ENCODE measurements at regions not wholly inside any gene's neighbourhood (a gene's known extent, or its start where the extent isn't known, plus 50 kb on each side); places are given as distances from the start of the nearest gene placed in this dataset.
"Not testable (repeated sequence)": the region's sequence is repeated elsewhere in the genome, so short reads cannot be mapped to it uniquely, and the experiment has no call there.

GRCh38 chr6:15761045-15761502 lies 98.2 kb upstream of the DTNBP1 start:
- no peak for ATAC-seq

- ATAC-seq: no peak
These were observed 95.9 kb upstream of the DTNBP1 start for GRCh38 chr6:15758631-15759215.

- ATAC-seq: peak; percentile 63
These were observed 92.7 kb upstream of the DTNBP1 start for GRCh38 chr6:15755526-15755925.

GRCh38 chr6:15754706-15755079 lies 91.9 kb upstream of the DTNBP1 start:
- no peak for ATAC-seq

GRCh38 chr6:15754035-15754705 lies 91.3 kb upstream of the DTNBP1 start:
- ATAC-seq: peak; percentile 15

GRCh38 chr6:15752820-15753219 lies 90.0 kb upstream of the DTNBP1 start:
- ATAC-seq: no peak

GRCh38 chr6:15751721-15752350 lies 89.0 kb upstream of the DTNBP1 start:
- no peak for ATAC-seq

- ATAC-seq: no peak
These were observed 85.5 kb upstream of the DTNBP1 start for GRCh38 chr6:15748341-15748740.

- ATAC-seq: no peak
These were observed 84.6 kb upstream of the DTNBP1 start for GRCh38 chr6:15747354-15747883.

GRCh38 chr6:15745781-15746180 lies 83.0 kb upstream of the DTNBP1 start:
- ATAC-seq: no peak

- no peak for ATAC-seq
These were observed 82.1 kb upstream of the DTNBP1 start for GRCh38 chr6:15744818-15745402.

- not testable (repeated sequence) for ATAC-seq
These were observed 79.2 kb upstream of the DTNBP1 start for GRCh38 chr6:15742013-15742412.

GRCh38 chr6:15741405-15741804 lies 78.6 kb upstream of the DTNBP1 start:
- ATAC-seq: no peak

- no peak for ATAC-seq
These were observed 77.0 kb upstream of the DTNBP1 start for GRCh38 chr6:15739867-15740266.

- no peak for ATAC-seq
These were observed 76.5 kb upstream of the DTNBP1 start for GRCh38 chr6:15739353-15739752.

- not testable (repeated sequence) for ATAC-seq
These were observed 75.4 kb upstream of the DTNBP1 start for GRCh38 chr6:15738195-15738594.

- ATAC-seq: no peak
These were observed 73.5 kb upstream of the DTNBP1 start for GRCh38 chr6:15736297-15736696.

- ATAC-seq: no peak
These were observed 72.9 kb upstream of the DTNBP1 start for GRCh38 chr6:15735567-15736265.

GRCh38 chr6:15734118-15734897 lies 71.5 kb upstream of the DTNBP1 start:
- ATAC-seq: no peak

- no peak for ATAC-seq
These were observed 68.1 kb upstream of the DTNBP1 start for GRCh38 chr6:15730922-15731321.

- no peak for ATAC-seq
These were observed 67.6 kb upstream of the DTNBP1 start for GRCh38 chr6:15730442-15730841.

GRCh38 chr6:15722731-15723130 lies 59.9 kb upstream of the DTNBP1 start:
- ATAC-seq: no peak

Measured in esophagus mucosa (tissue), 1 donor.